ENCODE measurements at regions not wholly inside any gene's neighbourhood (a gene's known extent, or its start where the extent isn't known, plus 50 kb on each side); places are given as distances from the start of the nearest gene placed in this dataset.

DNA sequence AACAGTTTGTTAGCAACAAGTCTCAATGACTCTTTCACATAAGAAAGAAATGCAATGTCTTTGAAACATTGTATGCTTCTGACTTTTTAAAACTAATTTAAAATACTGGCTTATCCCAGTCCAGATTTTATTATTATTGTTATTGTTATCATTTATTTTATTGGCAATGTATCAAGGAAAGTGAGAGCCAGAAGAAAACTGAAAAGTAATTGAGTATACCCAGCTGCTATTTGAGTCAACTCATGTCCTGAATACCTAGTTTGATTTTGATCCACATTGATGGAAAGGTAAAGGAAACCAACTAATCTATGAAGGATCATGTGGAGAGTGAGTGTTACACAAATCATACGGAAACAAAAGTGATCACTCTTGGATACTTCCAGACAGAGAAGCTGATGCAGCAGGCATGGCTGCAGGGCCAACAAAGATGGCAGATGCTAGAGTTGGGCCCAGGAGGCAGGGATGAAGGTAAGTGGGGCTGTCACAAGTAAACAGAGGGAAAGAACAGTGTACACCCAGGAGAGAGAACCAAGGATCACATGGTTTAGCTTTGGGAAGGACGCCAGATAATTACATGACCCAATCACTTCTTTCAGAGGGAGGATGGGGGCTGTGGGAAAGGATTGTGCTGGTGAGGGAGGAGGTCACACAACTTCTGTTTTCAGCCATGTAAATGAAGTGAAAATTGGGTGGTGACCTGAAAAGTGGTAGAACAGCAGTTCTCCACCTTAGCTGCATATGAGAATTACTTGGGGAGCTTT, 179.2 kb upstream of the NAMPT start:
- Mint-ChIP-seq H3K9me3 (no peaks in the 10 kb centered on the region), H3K36me3 (no peaks in the 10 kb centered on the region), H3K4me3 (no peak overlapping the region), H3K27me3 (ENCODE audit: low read depth in 3 of 3) (peaks cover 0 to 3% (median 2%) of the 10 kb centered on the region in 3 donors), H3K4me1 (no peaks in the 10 kb centered on the region), H3K27ac (no peak overlapping the region)
- DNase-seq = no peak

DNA sequence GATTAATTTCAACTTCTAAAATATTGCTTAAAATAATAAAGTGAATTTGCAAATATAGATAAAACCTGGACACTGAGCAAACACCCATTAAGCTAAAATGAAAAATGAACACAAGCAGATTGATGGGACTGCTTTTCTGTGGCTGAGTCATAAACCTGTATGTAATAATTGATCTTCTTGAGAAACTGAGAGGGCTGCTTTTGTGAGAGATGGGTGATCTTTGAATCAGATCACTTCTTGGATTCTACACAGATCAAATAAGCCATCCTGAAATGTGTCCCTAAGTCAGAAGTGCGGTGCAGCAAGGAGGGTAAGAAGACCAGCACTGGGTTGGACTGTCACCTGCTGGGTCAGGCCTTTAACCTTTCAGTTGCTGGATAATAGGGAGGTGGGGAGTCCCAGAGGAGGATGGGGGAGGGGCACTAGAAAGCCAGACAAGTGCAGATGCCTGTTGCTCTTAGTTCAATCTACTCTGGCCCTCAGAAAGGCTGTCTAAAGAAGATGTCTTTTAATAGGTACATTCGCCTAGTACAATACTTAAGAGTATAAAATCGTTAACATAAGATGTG, 178.2 kb upstream of the NAMPT start:
- Mint-ChIP-seq H3K4me1 (no peaks in the 10 kb centered on the region), H3K4me3 (no peak overlapping the region), H3K27me3 (ENCODE audit: low read depth in 3 of 3) (peaks cover 0 to 3% (median 2%) of the 10 kb centered on the region in 3 donors), H3K36me3 (no peaks in the 10 kb centered on the region), H3K27ac (no peak overlapping the region), H3K9me3 (no peaks in the 10 kb centered on the region)
- no peak for DNase-seq

DNA sequence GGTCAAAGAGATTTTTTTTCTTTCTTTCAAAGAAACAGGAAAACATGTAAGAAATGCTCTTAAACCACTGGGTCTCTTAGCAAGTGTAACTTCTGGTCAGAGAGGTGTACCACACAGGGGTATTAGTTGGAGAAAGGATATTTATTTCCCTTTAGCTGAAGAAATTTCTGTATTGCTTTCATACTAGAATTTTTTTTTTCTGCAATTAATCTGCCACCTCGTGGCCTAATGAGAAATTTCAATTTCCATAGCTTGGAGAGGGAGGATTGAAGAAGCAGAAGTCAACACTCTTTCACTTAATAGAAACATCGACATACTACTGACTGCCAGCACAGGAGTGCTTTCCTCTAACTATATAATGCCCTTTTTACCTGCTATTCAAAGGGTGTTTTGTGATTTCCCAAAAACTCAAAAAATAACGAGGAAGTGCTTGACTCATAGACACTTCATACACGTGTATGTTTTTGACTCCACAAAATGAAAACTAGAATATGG, 177.6 kb upstream of the NAMPT start:
- no peak overlapping the region for H3K4me3 Mint-ChIP-seq
- no peak overlapping the region for H3K27ac Mint-ChIP-seq
- H3K27me3 Mint-ChIP-seq (ENCODE audit: low read depth in 3 of 3) = peaks cover 0 to 4% (median 2%) of the 10 kb centered on the region in 3 donors
- peak in 1 of 3 donors; percentile 17 for DNase-seq
- H3K4me1 Mint-ChIP-seq = no peaks in the 10 kb centered on the region
- H3K9me3 Mint-ChIP-seq = no peaks in the 10 kb centered on the region
- no peaks in the 10 kb centered on the region for H3K36me3 Mint-ChIP-seq

DNA sequence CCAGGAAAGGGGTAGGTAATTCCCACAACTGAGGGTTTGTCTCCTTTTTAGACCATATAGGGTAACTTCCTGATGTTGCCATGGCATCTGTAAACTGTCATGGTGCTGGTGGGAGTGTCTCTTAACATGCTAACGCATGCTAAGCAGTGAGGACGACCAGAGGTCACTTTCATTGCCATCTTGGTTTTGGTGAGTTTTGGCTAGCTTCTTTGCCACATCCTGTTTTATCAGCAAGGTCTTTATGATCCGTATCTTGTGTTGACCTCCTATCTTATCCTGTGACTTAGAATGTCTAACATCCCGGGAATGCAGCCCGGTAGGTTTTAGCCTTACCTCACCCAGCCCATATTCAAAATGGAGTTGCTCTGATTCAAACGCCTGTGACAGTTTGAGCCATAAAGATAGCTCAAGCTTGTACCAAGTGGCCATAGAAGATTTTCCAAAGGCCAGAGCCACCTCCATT, 176.0 kb upstream of the NAMPT start:
- H3K27me3 Mint-ChIP-seq (ENCODE audit: low read depth in 3 of 3) = peaks cover 0 to 4% (median 2%) of the 10 kb centered on the region in 3 donors
- no peak for DNase-seq
- H3K27ac Mint-ChIP-seq = no peak overlapping the region
- no peaks in the 10 kb centered on the region for H3K9me3 Mint-ChIP-seq
- H3K4me3 Mint-ChIP-seq = no peak overlapping the region
- no peaks in the 10 kb centered on the region for H3K4me1 Mint-ChIP-seq
- no peaks in the 10 kb centered on the region for H3K36me3 Mint-ChIP-seq

DNA sequence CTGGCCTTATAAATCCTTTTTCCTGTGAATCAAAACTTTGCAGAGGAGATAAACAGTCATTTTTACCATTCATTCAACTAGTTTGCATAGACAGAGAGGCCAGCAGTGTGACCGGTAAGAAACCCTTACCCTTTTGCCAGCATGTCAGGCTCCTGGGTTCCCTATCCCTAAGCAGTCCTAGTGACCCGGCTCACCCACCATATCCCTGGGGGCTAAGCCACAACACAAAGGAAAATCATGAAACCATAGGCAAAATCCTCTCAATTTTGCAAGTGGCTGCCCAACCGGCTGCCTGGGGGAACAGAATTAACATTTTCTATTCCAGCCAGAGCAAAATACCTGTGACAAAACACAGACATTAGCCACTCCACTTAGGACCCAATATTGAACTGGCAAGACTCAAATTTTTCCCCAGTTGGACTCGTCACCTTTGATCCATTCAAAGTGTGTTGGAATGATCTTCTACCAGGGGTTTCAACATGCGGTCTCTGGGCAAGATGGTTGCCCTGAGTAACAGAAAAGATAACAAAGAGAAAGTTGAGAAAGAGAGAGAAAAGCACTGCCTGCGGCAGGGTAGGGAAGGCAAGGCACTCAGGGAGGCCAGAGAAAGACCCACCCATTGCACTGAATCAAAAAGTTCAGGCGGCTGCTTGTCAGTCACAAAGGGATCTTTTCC, 174.8 kb upstream of the NAMPT start:
- Mint-ChIP-seq H3K27me3 (ENCODE audit: low read depth in 3 of 3) (peaks cover 0 to 4% (median 2%) of the 10 kb centered on the region in 3 donors), H3K4me1 (no peaks in the 10 kb centered on the region), H3K9me3 (no peaks in the 10 kb centered on the region), H3K27ac (no peak overlapping the region), H3K36me3 (no peaks in the 10 kb centered on the region), H3K4me3 (no peak overlapping the region)
- DNase-seq = no peak

DNA sequence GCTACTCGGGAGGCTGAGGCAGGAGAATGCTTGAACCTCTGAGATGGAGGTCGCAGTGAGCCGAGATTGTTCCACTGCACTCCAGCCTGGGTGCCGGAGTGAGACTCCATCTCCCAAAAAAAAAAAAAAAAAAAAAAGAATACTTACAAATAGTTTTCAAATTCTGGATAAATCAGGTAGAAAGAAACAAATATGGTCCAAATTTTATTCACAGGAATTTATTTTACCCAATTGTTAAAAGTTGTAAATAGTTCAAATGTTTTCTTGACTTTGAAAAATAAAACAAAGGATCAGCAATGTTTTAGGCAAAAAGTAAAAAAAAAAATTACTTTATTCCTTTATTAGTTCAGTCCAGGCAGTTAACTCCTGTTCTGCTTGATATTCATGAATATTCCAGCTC, 172.9 kb upstream of the NAMPT start:
- H3K4me3 Mint-ChIP-seq = no peak overlapping the region
- peaks cover 2 to 5% (median 2%) of the 10 kb centered on the region in 3 donors for H3K27me3 Mint-ChIP-seq (ENCODE audit: low read depth in 3 of 3)
- peaks cover 0 to 4% (median 0%) of the 10 kb centered on the region in 3 donors for H3K36me3 Mint-ChIP-seq
- H3K4me1 Mint-ChIP-seq = no peaks in the 10 kb centered on the region
- no peak overlapping the region for H3K27ac Mint-ChIP-seq
- H3K9me3 Mint-ChIP-seq = no peaks in the 10 kb centered on the region
- DNase-seq = no peak

DNA sequence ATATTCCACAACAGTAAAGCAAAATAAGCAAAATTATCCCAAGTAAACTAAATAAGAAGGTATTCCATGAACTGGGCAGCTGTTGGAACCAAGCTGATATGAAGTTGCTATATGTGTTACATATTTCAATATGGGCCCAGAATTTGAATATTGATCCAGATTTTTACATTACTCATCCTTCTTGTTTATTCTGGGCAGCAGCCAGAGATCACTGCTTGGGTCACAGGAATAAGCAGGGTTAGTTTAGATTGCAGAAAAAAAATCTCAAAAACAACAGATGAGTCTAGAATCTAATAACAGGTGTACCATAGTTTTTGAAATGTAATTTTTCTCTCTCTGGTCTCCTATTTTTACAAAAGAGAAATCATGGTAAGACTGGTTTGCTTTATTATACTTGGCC, 171.5 kb upstream of the NAMPT start:
- Mint-ChIP-seq H3K4me1 (no peaks in the 10 kb centered on the region), H3K36me3 (peaks cover 0 to 4% (median 0%) of the 10 kb centered on the region in 3 donors), H3K27ac (no peak overlapping the region), H3K4me3 (no peak overlapping the region), H3K27me3 (ENCODE audit: low read depth in 3 of 3) (peaks cover 2 to 6% (median 2%) of the 10 kb centered on the region in 3 donors), H3K9me3 (peaks cover 0 to 3% (median 0%) of the 10 kb centered on the region in 6 donors)
- DNase-seq = no peak

DNA sequence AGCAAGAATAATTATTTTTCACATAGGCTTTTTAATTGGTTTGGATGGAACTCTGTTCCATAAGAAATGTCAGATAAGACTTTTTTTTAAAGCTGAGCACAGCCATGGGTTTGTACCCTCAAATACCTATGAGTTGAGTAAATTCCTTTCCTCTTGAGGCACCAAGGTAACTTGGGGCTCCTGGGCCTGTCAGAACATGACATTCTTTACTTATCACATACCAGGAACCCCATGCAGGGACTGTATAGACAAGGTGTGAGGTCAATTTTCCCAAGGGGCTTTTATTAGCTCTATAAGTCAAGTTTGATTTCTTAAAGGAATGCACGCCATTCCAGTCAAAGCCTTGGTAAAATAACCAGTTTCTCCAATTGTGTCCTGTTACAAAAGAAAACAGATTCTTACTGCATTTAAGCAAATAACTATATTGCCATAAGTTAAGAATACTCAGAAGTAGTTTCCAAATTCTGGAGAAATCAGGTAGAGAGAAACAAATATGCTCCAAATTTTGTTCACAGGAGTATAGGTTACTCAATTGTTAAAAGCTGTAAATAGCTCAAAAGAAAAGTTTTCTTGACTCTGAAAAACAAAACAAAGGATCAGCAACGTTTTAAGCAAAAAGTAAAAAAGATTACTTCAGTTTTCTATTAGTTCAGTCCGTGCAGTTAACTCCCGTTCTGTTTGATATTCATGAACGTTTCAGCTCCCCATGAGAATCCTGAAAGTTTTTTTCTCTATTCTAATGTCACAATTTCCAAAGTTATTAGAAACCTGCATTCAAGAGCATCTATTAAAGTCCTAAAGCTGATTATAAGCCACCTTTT, 167.5 kb upstream of the NAMPT start:
- no peak for DNase-seq
- no peaks in the 10 kb centered on the region for H3K4me1 Mint-ChIP-seq

DNA sequence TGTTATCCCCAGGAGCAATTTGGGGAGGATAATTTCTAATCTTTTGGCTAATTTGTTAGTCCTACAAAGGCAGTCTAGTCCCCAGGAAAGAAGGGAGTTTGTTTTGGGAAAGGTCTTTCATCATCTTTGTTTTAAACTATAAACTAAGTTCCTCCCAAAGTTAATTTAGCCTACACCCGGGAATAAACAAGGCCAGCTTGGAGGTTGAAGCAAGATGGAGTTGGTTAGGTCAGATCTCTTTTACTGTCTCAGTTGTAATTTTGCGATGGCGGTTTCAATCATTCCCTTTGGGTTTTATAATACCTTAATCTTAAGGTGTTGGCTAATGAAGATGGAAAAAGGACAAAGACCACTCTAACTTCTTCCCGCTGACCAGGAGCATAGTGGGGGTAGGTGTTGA, 166.4 kb upstream of the NAMPT start:
- H3K36me3 Mint-ChIP-seq = peaks cover 0 to 4% (median 0%) of the 10 kb centered on the region in 3 donors
- H3K27ac Mint-ChIP-seq = no peak overlapping the region
- peaks cover 0 to 5% (median 2%) of the 10 kb centered on the region in 3 donors for H3K27me3 Mint-ChIP-seq (ENCODE audit: low read depth in 3 of 3)
- peaks cover 0 to 9% (median 2%) of the 10 kb centered on the region in 6 donors for H3K9me3 Mint-ChIP-seq
- no peak overlapping the region for H3K4me3 Mint-ChIP-seq
- no peaks in the 10 kb centered on the region for H3K4me1 Mint-ChIP-seq
- DNase-seq = no peak

More for the DNA sequence above, 167.5 kb upstream of the NAMPT start:
- peaks cover 0 to 4% (median 0%) of the 10 kb centered on the region in 3 donors for H3K36me3 Mint-ChIP-seq
- H3K27ac Mint-ChIP-seq = no peak overlapping the region
- peaks cover 0 to 5% (median 2%) of the 10 kb centered on the region in 3 donors for H3K27me3 Mint-ChIP-seq (ENCODE audit: low read depth in 3 of 3)
- peaks cover 0 to 9% (median 2%) of the 10 kb centered on the region in 6 donors for H3K9me3 Mint-ChIP-seq
- no peak overlapping the region for H3K4me3 Mint-ChIP-seq

DNA sequence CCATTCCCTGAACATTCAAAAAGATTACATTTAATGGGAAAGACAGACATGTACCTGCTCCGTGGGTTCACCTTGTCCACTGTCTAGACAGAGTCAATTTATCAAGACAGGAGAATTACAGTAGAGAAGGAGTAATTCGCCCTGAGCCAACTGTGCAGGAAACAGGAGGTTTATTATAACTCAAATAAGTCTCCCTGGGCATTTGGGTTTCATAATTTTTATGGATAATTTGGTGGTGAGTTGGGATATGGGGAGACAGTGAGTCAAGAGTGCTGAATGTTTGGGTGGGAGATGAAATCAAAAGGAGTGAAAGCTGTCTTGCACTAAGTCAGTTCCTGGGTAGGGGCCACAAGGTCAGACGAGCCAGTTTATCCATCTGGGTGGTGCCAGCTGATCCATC, 165.9 kb upstream of the NAMPT start:
- Mint-ChIP-seq H3K27me3 (ENCODE audit: low read depth in 3 of 3) (peaks cover 0 to 5% (median 2%) of the 10 kb centered on the region in 3 donors), H3K4me1 (no peaks in the 10 kb centered on the region), H3K9me3 (peaks cover 0 to 9% (median 2%) of the 10 kb centered on the region in 6 donors), H3K36me3 (peaks cover 0 to 4% (median 0%) of the 10 kb centered on the region in 3 donors), H3K27ac (no peak overlapping the region), H3K4me3 (no peak overlapping the region)
- DNase-seq = no peak

DNA sequence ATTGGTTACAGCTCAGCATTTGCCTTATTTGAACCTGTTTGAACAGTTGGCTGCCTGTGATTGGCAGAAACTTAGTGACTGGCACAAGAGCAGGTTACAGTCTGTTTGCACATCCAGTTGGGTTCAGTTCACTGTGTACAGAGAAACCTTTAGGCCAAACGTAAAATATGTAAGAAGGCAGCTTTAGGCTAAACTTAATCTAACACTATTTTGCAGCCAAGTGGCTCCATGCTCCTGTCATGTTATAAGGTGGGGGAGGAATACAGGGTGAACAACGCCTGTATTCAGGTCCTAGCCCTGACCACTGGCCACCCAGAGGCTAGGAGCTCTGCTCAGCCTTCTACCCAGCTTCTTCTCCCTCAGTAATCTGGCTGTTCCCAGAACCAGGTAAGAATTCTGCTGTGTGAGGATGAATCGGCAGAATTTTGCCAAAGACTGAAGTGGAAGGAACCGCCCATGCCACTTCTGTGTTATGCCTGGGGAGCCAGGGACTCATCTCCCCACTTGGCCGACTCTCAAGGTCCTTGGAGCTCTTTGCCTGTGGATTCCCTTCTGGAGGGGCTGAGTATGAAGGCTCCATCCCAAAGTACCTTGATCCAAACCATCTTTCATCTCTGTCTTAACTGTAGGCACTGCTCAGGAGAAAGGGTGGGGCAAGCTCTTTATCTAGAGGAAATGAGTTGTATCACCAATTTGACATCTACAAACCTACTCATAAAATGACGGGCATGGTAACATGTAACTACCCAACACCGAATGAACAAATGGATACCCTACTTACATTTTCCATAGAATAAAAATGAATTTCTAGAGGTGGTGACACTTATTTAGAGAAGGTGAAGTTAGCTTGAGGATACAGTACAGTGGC, 164.4 kb upstream of the NAMPT start:
- no peak overlapping the region for H3K4me3 Mint-ChIP-seq
- H3K27ac Mint-ChIP-seq = no peak overlapping the region
- peaks cover 0 to 4% (median 0%) of the 10 kb centered on the region in 3 donors for H3K36me3 Mint-ChIP-seq
- H3K9me3 Mint-ChIP-seq = peaks cover 0 to 9% (median 2%) of the 10 kb centered on the region in 6 donors
- no peaks in the 10 kb centered on the region for H3K4me1 Mint-ChIP-seq
- DNase-seq = no peak
- H3K27me3 Mint-ChIP-seq (ENCODE audit: low read depth in 3 of 3) = peaks cover 0 to 5% (median 4%) of the 10 kb centered on the region in 3 donors

DNA sequence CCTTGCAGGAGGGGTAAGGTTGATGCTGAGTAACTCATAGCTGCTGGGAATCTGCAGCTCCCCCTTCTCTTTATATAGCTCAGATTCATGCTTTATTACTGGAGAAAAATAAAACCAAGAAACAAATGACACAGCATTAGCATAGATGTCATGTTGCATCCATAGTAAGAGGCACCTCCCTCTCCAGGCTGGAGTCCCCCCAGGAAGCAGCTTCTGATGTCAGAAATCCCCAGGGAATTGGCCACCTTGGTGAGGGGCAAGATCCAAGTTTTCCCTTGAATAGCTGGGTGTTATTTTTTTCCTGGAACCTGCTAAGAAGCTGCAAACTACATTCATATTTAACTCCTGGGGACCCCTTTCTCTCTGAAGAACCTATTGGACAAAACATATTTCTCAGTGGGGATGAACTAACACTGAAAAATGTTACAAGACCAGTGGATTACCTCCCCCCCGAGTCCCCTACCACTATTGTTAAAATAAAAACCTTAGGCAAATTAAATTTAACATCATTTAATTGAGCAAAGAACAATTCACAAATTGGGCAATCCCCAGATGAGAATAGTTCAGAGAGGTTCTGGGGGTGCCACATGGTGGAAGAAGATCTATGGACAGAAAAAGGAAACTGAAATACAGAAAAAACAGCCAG, 163.7 kb upstream of the NAMPT start:
- Mint-ChIP-seq H3K27ac (no peak overlapping the region), H3K9me3 (peaks cover 0 to 9% (median 2%) of the 10 kb centered on the region in 6 donors), H3K27me3 (ENCODE audit: low read depth in 3 of 3) (peaks cover 0 to 4% (median 4%) of the 10 kb centered on the region in 3 donors), H3K4me1 (no peaks in the 10 kb centered on the region), H3K4me3 (no peak overlapping the region), H3K36me3 (peaks cover 0 to 4% (median 0%) of the 10 kb centered on the region in 3 donors)
- no peak for DNase-seq
